ENCODE measurements at regions not wholly inside any gene's neighbourhood (a gene's known extent, or its start where the extent isn't known, plus 50 kb on each side); places are given as distances from the start of the nearest gene placed in this dataset.

- Histone ChIP-seq H3K4me3 (ENCODE audit: low read depth in 1 of 2, low read length in 2 of 2) (no peak overlapping the region), H3K4me1 (ENCODE audit: insufficient read depth, low read length) (peaks cover 53% of the 10 kb centered on the region), H3K36me3 (ENCODE audit: insufficient read depth, low read length) (no peaks in the 10 kb centered on the region), H3K9me3 (ENCODE audit: low read length) (no peaks in the 10 kb centered on the region), H3K9ac (ENCODE audit: low read length) (no peak overlapping the region), H3K27ac (ENCODE audit: low read depth, low read length) (no peak overlapping the region), H3K27me3 (ENCODE audit: control insufficient read depth in 1 of 2, insufficient read depth in 2 of 2, low read length in 2 of 2) (no peaks in the 10 kb centered on the region)
Observed at GRCh38 chr7:47634273-47634672, 52.4 kb upstream of the TNS3 start.

- Histone ChIP-seq H3K27me3 (ENCODE audit: control insufficient read depth in 1 of 2, insufficient read depth in 2 of 2, low read length in 2 of 2) (no peaks in the 10 kb centered on the region), H3K36me3 (ENCODE audit: insufficient read depth, low read length) (no peaks in the 10 kb centered on the region), H3K27ac (ENCODE audit: low read depth, low read length) (no peak overlapping the region), H3K9me3 (ENCODE audit: low read length) (no peaks in the 10 kb centered on the region), H3K4me1 (ENCODE audit: insufficient read depth, low read length) (peaks cover 43% of the 10 kb centered on the region), H3K4me3 (ENCODE audit: low read depth in 1 of 2, low read length in 2 of 2) (no peak overlapping the region), H3K9ac (ENCODE audit: low read length) (no peak overlapping the region)
Observed at GRCh38 chr7:47633134-47633533, 51.2 kb upstream of the TNS3 start.
